H9 (cell line): ENCODE measurements at regions not wholly inside any gene's neighbourhood (a gene's known extent, or its start where the extent isn't known, plus 50 kb on each side); places are given as distances from the start of the nearest gene placed in this dataset.

Experiments used
- DNase-seq: peaks from one replicate; pipeline ENCODE4 v3.0.0-alpha.2; 2017
- H2AFZ ChIP-seq: one replicate; pipeline ENCODE4 v1.6.1; 2013; ENCODE audit warnings: mild to moderate bottlenecking, low read length, control low read depth, moderate library complexity
- H2AK5ac ChIP-seq: 2 replicates; pipeline ENCODE4 v1.6.1; 2013; ENCODE audit warnings: low read length, control low read depth, mixed read lengths; ENCODE audit not compliant: insufficient read length
- H2BK120ac ChIP-seq: one replicate; pipeline ENCODE4 v1.6.1; 2013; ENCODE audit warnings: low read depth, mild to moderate bottlenecking, low read length, control low read depth, inconsistent platforms; ENCODE audit not compliant: poor library complexity, severe bottlenecking
- H2BK12ac ChIP-seq: 2 replicates; pipeline ENCODE4 v1.6.1; 2013; ENCODE audit warnings: low read length, control low read depth, mixed read lengths, low read depth; ENCODE audit not compliant: insufficient read length
- H2BK15ac ChIP-seq: 2 replicates; pipeline ENCODE4 v1.6.1; 2013; ENCODE audit warnings: low read depth, low read length, control low read depth
- H2BK20ac ChIP-seq: one replicate; pipeline ENCODE4 v1.6.1; 2013; ENCODE audit warnings: low read depth, mild to moderate bottlenecking, low read length, control low read depth, inconsistent platforms; ENCODE audit not compliant: poor library complexity, severe bottlenecking
- H2BK5ac ChIP-seq: 2 replicates; pipeline ENCODE4 v1.6.1; 2013; ENCODE audit warnings: low read length, control low read depth, mixed read lengths; ENCODE audit not compliant: insufficient read length
- H3K14ac ChIP-seq: 2 replicates; pipeline ENCODE4 v1.6.1; 2013; ENCODE audit warnings: low read length, control low read depth; ENCODE audit not compliant: insufficient read depth
- H3K18ac ChIP-seq: 2 replicates; pipeline ENCODE4 v1.6.1; 2013; ENCODE audit warnings: low read depth, mild to moderate bottlenecking, mixed read lengths, low read length, control low read depth; ENCODE audit not compliant: insufficient read length
- H3K23ac ChIP-seq: 2 replicates; pipeline ENCODE4 v1.6.1; 2013; ENCODE audit warnings: low read length, control low read depth, mixed read lengths, low read depth; ENCODE audit not compliant: insufficient read length
- H3K23me2 ChIP-seq: 2 replicates; pipeline ENCODE4 v1.6.1; 2013; ENCODE audit warnings: low read depth, mild to moderate bottlenecking, mixed read lengths, low read length, control low read depth; ENCODE audit not compliant: insufficient read length, poor library complexity, severe bottlenecking
- H3K27ac ChIP-seq: 2 replicates; pipeline ENCODE4 v1.5.1; 2013; ENCODE audit warnings: low read length, control low read depth, mixed read lengths, low read depth; ENCODE audit not compliant: insufficient read length
- H3K27me3 ChIP-seq: 2 replicates; pipeline ENCODE4 v1.6.1; 2013; ENCODE audit warnings: low read length, control low read depth, inconsistent platforms; ENCODE audit not compliant: insufficient read depth
- H3K4ac ChIP-seq: 2 replicates; pipeline ENCODE4 v1.6.1; 2013; ENCODE audit warnings: low read depth, mild to moderate bottlenecking, control low read depth, inconsistent platforms, low read length, moderate library complexity
- H3K4me1 ChIP-seq: 2 replicates; pipeline ENCODE4 v1.6.1; 2013; ENCODE audit warnings: low read length, control low read depth, inconsistent platforms; ENCODE audit not compliant: insufficient read depth
- H3K4me2 ChIP-seq: 2 replicates; pipeline ENCODE4 v1.6.1; 2013; ENCODE audit warnings: low read length, control low read depth, mixed read lengths; ENCODE audit not compliant: insufficient read length, insufficient read depth
- H3K56ac ChIP-seq: 2 replicates; pipeline ENCODE4 v1.6.1; 2013; ENCODE audit warnings: low read depth, mild to moderate bottlenecking, mixed read lengths, low read length, control low read depth; ENCODE audit not compliant: insufficient read length
- H3K79me1 ChIP-seq: 2 replicates; pipeline ENCODE4 v1.6.1; 2013; ENCODE audit warnings: low read depth, mild to moderate bottlenecking, moderate library complexity, low read length, control low read depth, inconsistent platforms; ENCODE audit not compliant: insufficient read depth, poor library complexity, severe bottlenecking
- H3K79me2 ChIP-seq: 2 replicates; pipeline ENCODE4 v1.6.1; 2013; ENCODE audit warnings: low read length, control low read depth, inconsistent platforms; ENCODE audit not compliant: insufficient read depth
- H3K9ac ChIP-seq: 2 replicates; pipeline ENCODE4 v1.6.1; 2013; ENCODE audit warnings: low read length, control low read depth, mixed read lengths; ENCODE audit not compliant: insufficient read length; ENCODE audit errors: extremely low read depth
- H3K9me3 ChIP-seq: one replicate; pipeline ENCODE4 v1.6.1; 2013; ENCODE audit warnings: low read depth, low read length, inconsistent platforms; ENCODE audit not compliant: control insufficient read depth
- H3T11ph ChIP-seq: one replicate; pipeline ENCODE4 v1.6.1; 2013; ENCODE audit warnings: mild to moderate bottlenecking, low read length, control low read depth, inconsistent platforms
- H4K20me1 ChIP-seq: one replicate; pipeline ENCODE4 v1.6.1; 2013; ENCODE audit not compliant: control insufficient read depth, insufficient read length, insufficient read depth
- H4K5ac ChIP-seq: 2 replicates; pipeline ENCODE4 v1.6.1; 2013; ENCODE audit warnings: low read depth, mild to moderate bottlenecking, mixed read lengths, low read length, control low read depth; ENCODE audit not compliant: insufficient read length
- H4K8ac ChIP-seq: replicated peaks from 2 replicates; pipeline ENCODE4 v1.6.1; 2013; ENCODE audit warnings: low read length, control low read depth, mixed read lengths, low read depth; ENCODE audit not compliant: insufficient read length
- H4K91ac ChIP-seq: 2 replicates; pipeline ENCODE4 v1.6.1; 2013; ENCODE audit warnings: low read depth, mild to moderate bottlenecking, moderate library complexity, mixed read lengths, low read length, control low read depth; ENCODE audit not compliant: insufficient read length
- H3K27ac Mint-ChIP-seq, 3 experiments: 2 replicates in 2 of 3; 3 replicates in 1 of 3; pipeline ENCODE4 v1.8.0; 2020 to 2021; ENCODE audit warnings: mixed read lengths in 3 of 3, mild to moderate bottlenecking in 1 of 3, moderate library complexity in 1 of 3
- H3K27me3 Mint-ChIP-seq: 2 replicates; pipeline ENCODE4 v1.8.0; 2021; ENCODE audit warnings: low read depth, mild to moderate bottlenecking, moderate library complexity, mixed read lengths
- H3K36me3 Mint-ChIP-seq, 3 experiments: 2 replicates in 2 of 3; 3 replicates in 1 of 3; pipeline ENCODE4 v1.8.0; 2020 to 2021; ENCODE audit warnings: low read depth in 3 of 3, mixed read lengths in 3 of 3; ENCODE audit not compliant: insufficient read depth in 1 of 3
- H3K4me1 Mint-ChIP-seq, 2 experiments: 2 replicates each; pipeline ENCODE4 v1.8.0; 2020; ENCODE audit warnings: mixed read lengths in 2 of 2
- H3K4me3 Mint-ChIP-seq, 2 experiments: 2 replicates in 1 of 2; 3 replicates in 1 of 2; pipeline ENCODE4 v1.8.0; 2020 to 2021; ENCODE audit warnings: mild to moderate bottlenecking in 2 of 2, mixed read lengths in 2 of 2, moderate library complexity in 1 of 2
- H3K9me3 Mint-ChIP-seq, 2 experiments: 2 replicates in 1 of 2; 3 replicates in 1 of 2; pipeline ENCODE4 v1.8.0; 2020; ENCODE audit warnings: mild to moderate bottlenecking in 2 of 2, mixed read lengths in 2 of 2, moderate library complexity in 1 of 2
- CTCF ChIP-seq: fragments of 200-600 bp; sonication (generic); conservative IDR thresholded peaks from 3 replicates; pipeline ENCODE4 v1.8.0; 2021; ENCODE audit warnings: antibody characterized with exemption, mild to moderate bottlenecking
- WGBS: extraction: QIAGEN DNeasy Blood & Tissue Kit; methylation state at CpG from one replicate; pipeline ENCODE4 v1.1.7; 2013; ENCODE audit warnings: missing lambda C conversion rate, low lambda C conversion rate, mixed read lengths; ENCODE audit not compliant: insufficient read length; ENCODE audit errors: extremely low coverage; 5-methylcytosine and 5-hydroxymethylcytosine counted together

- no peak overlapping the region for H2BK15ac ChIP-seq
- H2AK5ac ChIP-seq, result no peak overlapping the region
- H2BK12ac ChIP-seq, result no peak overlapping the region
- H2AFZ ChIP-seq, result no peak overlapping the region
- no peak overlapping the region for H3T11ph ChIP-seq
- no peak for DNase-seq
- H3K36me3 Mint-ChIP-seq, result no peaks in the 10 kb centered on the region
- H3K79me1 ChIP-seq, result no peaks in the 10 kb centered on the region
- no peak overlapping the region for H2BK20ac ChIP-seq
- H3K27ac Mint-ChIP-seq, result no peak overlapping the region
- H2BK120ac ChIP-seq, result no peak overlapping the region
- no peak overlapping the region for H4K8ac ChIP-seq
- no peak overlapping the region for H3K4ac ChIP-seq
- no peak overlapping the region for H4K5ac ChIP-seq
- H3K27me3 ChIP-seq, result no peaks in the 10 kb centered on the region
- no peak for TF ChIP-seq CTCF
- no peak overlapping the region for H3K4me3 Mint-ChIP-seq
- no peaks in the 10 kb centered on the region for H3K9me3 ChIP-seq
- H3K56ac ChIP-seq, result no peak overlapping the region
- H3K9ac ChIP-seq, result no peak overlapping the region
- no peak overlapping the region for H3K14ac ChIP-seq
- no peak overlapping the region for H3K4me2 ChIP-seq
- H3K23me2 ChIP-seq, result peaks cover 6% of the 10 kb centered on the region
- H3K27ac ChIP-seq, result no peak overlapping the region
- WGBS, result 100% methylated on average over 1 of the region's 3 CpGs
- H2BK5ac ChIP-seq, result no peak overlapping the region
- no peaks in the 10 kb centered on the region for H4K20me1 ChIP-seq
- H3K4me1 Mint-ChIP-seq, result peaks cover 54 to 55% of the 10 kb centered on the region in 2 experiments
- no peaks in the 10 kb centered on the region for H3K9me3 Mint-ChIP-seq
- H3K79me2 ChIP-seq, result no peaks in the 10 kb centered on the region
- H4K91ac ChIP-seq, result no peak overlapping the region
- peaks cover 8% of the 10 kb centered on the region; the same call in 1 of the 2 replicates for H3K4me1 ChIP-seq
- no peaks in the 10 kb centered on the region for H3K27me3 Mint-ChIP-seq
- no peak overlapping the region for H3K23ac ChIP-seq
- H3K18ac ChIP-seq, result no peak overlapping the region
These were observed 166.9 kb upstream of the KLF7 start for GRCh38 chr2:207332480-207333212.
